ENCODE measurements at regions not wholly inside any gene's neighbourhood (a gene's known extent, or its start where the extent isn't known, plus 50 kb on each side); places are given as distances from the start of the nearest gene placed in this dataset.

DNA sequence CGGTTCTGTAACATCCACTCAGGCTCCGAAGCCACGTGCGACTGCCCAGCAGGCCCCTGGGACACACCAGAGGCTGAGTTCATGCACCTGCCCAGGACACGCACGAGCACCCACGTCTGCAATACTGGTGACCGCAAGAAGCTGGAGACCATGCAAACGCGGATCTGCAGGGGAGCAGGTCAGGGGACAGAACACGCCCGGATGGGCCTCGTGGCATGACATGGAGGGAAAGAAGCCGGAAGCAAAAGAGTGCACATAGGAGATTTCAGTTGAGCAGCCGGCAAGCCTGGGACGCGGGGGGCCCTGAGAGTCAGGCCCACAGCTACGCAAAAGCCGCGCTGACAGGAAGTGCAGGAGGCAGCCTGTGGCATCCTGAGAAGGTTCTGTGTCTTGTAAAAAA, 73.7 kb downstream of the FOXL3 start:
- no peak overlapping the region for H3K4me3 ChIP-seq (ENCODE audit: low read depth, low read length)
- no peak for DNase-seq
- in situ Hi-C loops (cut with HindIII; ENCODE audit: low pct_ligation_motif_present, low sequenced_read_pairs), result no loop called here
- no peak overlapping the region for H3K27ac ChIP-seq
- H3K27me3 ChIP-seq (replicated peaks), result no peaks in the 10 kb centered on the region
- no peaks in the 10 kb centered on the region for H3K36me3 ChIP-seq (replicated peaks)
- TF ChIP-seq CTCF (IDR thresholded peaks at IDR 0.05; ENCODE audit: low read depth, low read length, missing control alignments), result no peak

- H3K36me3 ChIP-seq (replicated peaks), result no peaks in the 10 kb centered on the region
- no peaks in the 10 kb centered on the region for H3K27me3 ChIP-seq (replicated peaks)
- H3K4me3 ChIP-seq (ENCODE audit: low read depth, low read length), result no peak overlapping the region
- no peak overlapping the region for H3K27ac ChIP-seq
- TF ChIP-seq CTCF (IDR thresholded peaks at IDR 0.05; ENCODE audit: low read depth, low read length, missing control alignments), result no peak
- in situ Hi-C loops (cut with HindIII; ENCODE audit: low pct_ligation_motif_present, low sequenced_read_pairs), result no loop called here
- no peak for DNase-seq
These were observed 74.6 kb downstream of the FOXL3 start for GRCh38 chr7:364536-364935.

GRCh38 chr7:365593-365992, 75.6 kb downstream of the FOXL3 start:
- TF ChIP-seq CTCF (IDR thresholded peaks at IDR 0.05; ENCODE audit: low read depth, low read length, missing control alignments), result no peak
- in situ Hi-C loops (cut with HindIII; ENCODE audit: low pct_ligation_motif_present, low sequenced_read_pairs), result no loop called here
- Histone ChIP-seq H3K27ac (no peak overlapping the region), H3K27me3 (replicated peaks) (no peaks in the 10 kb centered on the region), H3K36me3 (replicated peaks) (no peaks in the 10 kb centered on the region), H3K4me3 (ENCODE audit: low read depth, low read length) (no peak overlapping the region)
- DNase-seq, result no peak

GRCh38 chr7:366161-366803, 76.3 kb downstream of the FOXL3 start:
- no peaks in the 10 kb centered on the region for H3K36me3 ChIP-seq (replicated peaks)
- no peaks in the 10 kb centered on the region for H3K27me3 ChIP-seq (replicated peaks)
- no peak for TF ChIP-seq CTCF (IDR thresholded peaks at IDR 0.05; ENCODE audit: low read depth, low read length, missing control alignments)
- in situ Hi-C loops (cut with HindIII; ENCODE audit: low pct_ligation_motif_present, low sequenced_read_pairs), result no loop called here
- H3K4me3 ChIP-seq (ENCODE audit: low read depth, low read length), result peak overlapping the region; percentile 30
- H3K27ac ChIP-seq, result no peak overlapping the region
- DNase-seq, result peak; percentile 40

GRCh38 chr7:367351-367901, 77.5 kb downstream of the FOXL3 start:
- no peak for DNase-seq
- Histone ChIP-seq H3K27me3 (replicated peaks) (no peaks in the 10 kb centered on the region), H3K4me3 (ENCODE audit: low read depth, low read length) (no peak overlapping the region), H3K36me3 (replicated peaks) (no peaks in the 10 kb centered on the region), H3K27ac (no peak overlapping the region)
- TF ChIP-seq CTCF (IDR thresholded peaks at IDR 0.05; ENCODE audit: low read depth, low read length, missing control alignments), result no peak
- in situ Hi-C loops (cut with HindIII; ENCODE audit: low pct_ligation_motif_present, low sequenced_read_pairs), result no loop called here

Data from brain microvascular endothelial cell (primary cell).